KOPT-K1 (cell line): ENCODE measurements at regions not wholly inside any gene's neighbourhood (a gene's known extent, or its start where the extent isn't known, plus 50 kb on each side); places are given as distances from the start of the nearest gene placed in this dataset.

Experiments
- H3K27ac ChIP-seq: fragments of 200-600 bp; sonication (generic); 2 replicates; pipeline ENCODE4 v1.5.1; 2016; ENCODE audit warnings: antibody characterized with exemption, mild to moderate bottlenecking, low read depth, low read length; ENCODE audit not compliant: poor library complexity, severe bottlenecking
- H3K36me3 ChIP-seq: fragments of 200-600 bp; sonication (generic); 2 replicates; pipeline ENCODE4 v1.5.1; 2017; ENCODE audit warnings: antibody characterized with exemption, mild to moderate bottlenecking, low read length, moderate library complexity; ENCODE audit not compliant: insufficient read depth
- H3K9me3 ChIP-seq: fragments of 200-600 bp; sonication (generic); 2 replicates; pipeline ENCODE4 v1.5.1; 2017; ENCODE audit warnings: antibody characterized with exemption, low read length, mild to moderate bottlenecking; ENCODE audit not compliant: insufficient read depth, poor library complexity, severe bottlenecking

- H3K36me3 ChIP-seq = no peaks in the 10 kb centered on the region
- no peak overlapping the region for H3K27ac ChIP-seq
- no peaks in the 10 kb centered on the region for H3K9me3 ChIP-seq
These were observed 1053.7 kb downstream of the VRK1 start for GRCh38 chr14:97850886-97851285.

GRCh38 chr14:97851428-97851995 is 1054.3 kb downstream of the VRK1 start:
- H3K36me3 ChIP-seq = no peaks in the 10 kb centered on the region
- no peaks in the 10 kb centered on the region for H3K9me3 ChIP-seq
- no peak overlapping the region for H3K27ac ChIP-seq

- Histone ChIP-seq H3K36me3 (no peaks in the 10 kb centered on the region), H3K9me3 (no peaks in the 10 kb centered on the region), H3K27ac (no peak overlapping the region)
These were observed 1057.7 kb downstream of the VRK1 start for GRCh38 chr14:97854918-97855317.

- no peak overlapping the region for H3K27ac ChIP-seq
- no peaks in the 10 kb centered on the region for H3K36me3 ChIP-seq
- no peaks in the 10 kb centered on the region for H3K9me3 ChIP-seq
These were observed 1069.0 kb downstream of the VRK1 start for GRCh38 chr14:97866195-97866594.

- no peaks in the 10 kb centered on the region for H3K36me3 ChIP-seq
- no peaks in the 10 kb centered on the region for H3K9me3 ChIP-seq
- no peak overlapping the region for H3K27ac ChIP-seq
These were observed 1069.5 kb downstream of the VRK1 start for GRCh38 chr14:97866664-97867063.

GRCh38 chr14:97873291-97873690 is 1076.1 kb downstream of the VRK1 start:
- Histone ChIP-seq H3K27ac (no peak overlapping the region), H3K36me3 (no peaks in the 10 kb centered on the region), H3K9me3 (no peaks in the 10 kb centered on the region)

GRCh38 chr14:97874394-97874793 is 1077.2 kb downstream of the VRK1 start:
- H3K27ac ChIP-seq = no peak overlapping the region
- peaks cover 4% of the 10 kb centered on the region for H3K9me3 ChIP-seq
- H3K36me3 ChIP-seq = no peaks in the 10 kb centered on the region

GRCh38 chr14:97878206-97878605 is 1081.0 kb downstream of the VRK1 start:
- H3K9me3 ChIP-seq = peaks cover 8% of the 10 kb centered on the region

GRCh38 chr14:97878727-97879126 is 1081.5 kb downstream of the VRK1 start:
- Histone ChIP-seq H3K27ac (peak overlapping the region; percentile 42), H3K36me3 (no peaks in the 10 kb centered on the region)

More at GRCh38 chr14:97878206-97878605, 1081.0 kb downstream of the VRK1 start:
- Histone ChIP-seq H3K36me3 (no peaks in the 10 kb centered on the region), H3K27ac (peak overlapping the region; percentile 42)

GRCh38 chr14:97887690-97888089 is 1090.5 kb downstream of the VRK1 start:
- Histone ChIP-seq H3K27ac (no peak overlapping the region), H3K9me3 (peaks cover 4% of the 10 kb centered on the region), H3K36me3 (no peaks in the 10 kb centered on the region)

More at GRCh38 chr14:97878727-97879126, 1081.5 kb downstream of the VRK1 start:
- H3K9me3 ChIP-seq = peaks cover 8% of the 10 kb centered on the region

- Histone ChIP-seq H3K27ac (no peak overlapping the region), H3K36me3 (no peaks in the 10 kb centered on the region), H3K9me3 (peaks cover 4% of the 10 kb centered on the region)
These were observed 1091.1 kb downstream of the VRK1 start for GRCh38 chr14:97888331-97888730.

- Histone ChIP-seq H3K36me3 (no peaks in the 10 kb centered on the region), H3K27ac (no peak overlapping the region), H3K9me3 (peaks cover 4% of the 10 kb centered on the region)
These were observed 1094.3 kb downstream of the VRK1 start for GRCh38 chr14:97891515-97891914.

- no peak overlapping the region for H3K27ac ChIP-seq
- H3K9me3 ChIP-seq = peaks cover under 1% of the 10 kb centered on the region
- no peaks in the 10 kb centered on the region for H3K36me3 ChIP-seq
These were observed 1097.4 kb downstream of the VRK1 start for GRCh38 chr14:97894552-97894951.

- peak overlapping the region; percentile 54 for H3K27ac ChIP-seq
- H3K36me3 ChIP-seq = no peaks in the 10 kb centered on the region
- no peaks in the 10 kb centered on the region for H3K9me3 ChIP-seq
These were observed 1103.1 kb downstream of the VRK1 start for GRCh38 chr14:97900196-97900854.

GRCh38 chr14:97902630-97903029 is 1105.4 kb downstream of the VRK1 start:
- H3K27ac ChIP-seq = no peak overlapping the region
- H3K36me3 ChIP-seq = no peaks in the 10 kb centered on the region
- no peaks in the 10 kb centered on the region for H3K9me3 ChIP-seq

GRCh38 chr14:97903821-97904220 is 1106.6 kb downstream of the VRK1 start:
- Histone ChIP-seq H3K9me3 (peaks cover 6% of the 10 kb centered on the region), H3K27ac (no peak overlapping the region), H3K36me3 (no peaks in the 10 kb centered on the region)
